ENCODE measurements at regions not wholly inside any gene's neighbourhood (a gene's known extent, or its start where the extent isn't known, plus 50 kb on each side); places are given as distances from the start of the nearest gene placed in this dataset.

DNA sequence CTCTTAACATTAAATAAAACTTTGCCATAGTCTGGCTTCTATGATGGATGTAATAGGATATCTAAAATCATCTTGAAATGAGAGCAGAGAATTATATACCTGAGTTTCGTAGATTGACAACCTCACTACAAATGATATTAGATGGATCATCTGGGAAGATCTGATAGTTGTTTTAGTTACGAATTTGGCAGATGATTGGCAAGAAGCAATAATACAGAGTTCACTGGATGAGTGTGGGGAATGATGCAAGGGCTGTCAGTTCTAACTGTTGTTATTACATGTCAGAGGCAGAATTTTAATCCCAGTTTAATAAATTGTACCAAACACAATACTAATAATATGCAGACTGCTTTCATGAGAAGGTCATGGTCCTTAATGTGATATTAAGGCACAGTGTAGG is 585.2 kb downstream of the TRAM1L1 start:
- TF ChIP-seq TCF12 (IDR thresholded peaks at IDR 0.05; ENCODE audit: low read depth) (no peak), CREB1 (IDR thresholded peaks at IDR 0.05; ENCODE audit: low read depth) (no peak)

DNA sequence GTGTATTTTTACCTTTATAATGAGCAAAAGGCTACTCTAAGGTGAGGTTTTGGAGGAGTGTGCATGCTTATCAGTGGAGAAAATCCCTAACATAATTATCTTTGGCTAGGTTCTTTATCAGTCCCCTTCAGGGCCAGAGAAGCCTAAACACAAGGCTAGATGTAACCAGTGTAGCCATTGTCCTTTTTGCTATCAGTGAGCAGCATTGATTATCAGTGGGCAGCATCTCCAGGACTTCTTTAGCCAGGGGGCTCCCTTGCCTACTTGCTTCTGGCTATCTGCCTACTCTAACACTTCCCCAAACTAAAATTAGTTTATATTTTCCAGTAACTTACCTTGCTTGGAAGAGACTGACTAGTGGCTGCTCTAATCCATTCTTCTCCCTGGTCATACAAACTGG is 595.6 kb downstream of the TRAM1L1 start:
- TF ChIP-seq CREB1 (IDR thresholded peaks at IDR 0.05; ENCODE audit: low read depth) (no peak), YY1 (IDR thresholded peaks at IDR 0.05; ENCODE audit: low read depth) (no peak), EP300 (IDR thresholded peaks at IDR 0.05; ENCODE audit: borderline replicate concordance) (no peak), EGR1 (IDR thresholded peaks at IDR 0.05) (no peak)

DNA sequence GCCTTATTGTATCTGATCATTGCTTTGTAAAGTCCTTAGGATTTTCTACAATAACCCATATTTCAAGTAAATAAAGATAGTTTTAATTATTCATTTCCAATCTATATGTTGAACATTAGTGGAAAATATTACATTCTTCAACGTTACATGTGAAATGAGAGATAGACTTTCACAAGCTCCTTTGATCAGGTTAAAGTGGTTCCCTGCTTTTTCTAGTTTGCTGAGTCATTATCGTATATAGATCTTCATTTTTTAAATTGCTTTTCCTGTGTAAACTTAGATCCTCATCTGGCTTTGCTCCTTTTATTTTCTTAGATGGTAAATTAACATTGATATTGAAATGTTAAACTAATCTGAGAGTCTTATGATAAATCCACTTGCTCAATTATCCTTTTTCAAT is 599.0 kb downstream of the TRAM1L1 start:
- no peak for TF ChIP-seq EP300 (IDR thresholded peaks at IDR 0.05; ENCODE audit: borderline replicate concordance)
- no peak for TF ChIP-seq NFIC (IDR thresholded peaks at IDR 0.05)
- TF ChIP-seq CEBPB (IDR thresholded peaks at IDR 0.05), result no peak
- no peak for TF ChIP-seq TCF12 (IDR thresholded peaks at IDR 0.05; ENCODE audit: low read depth)

DNA sequence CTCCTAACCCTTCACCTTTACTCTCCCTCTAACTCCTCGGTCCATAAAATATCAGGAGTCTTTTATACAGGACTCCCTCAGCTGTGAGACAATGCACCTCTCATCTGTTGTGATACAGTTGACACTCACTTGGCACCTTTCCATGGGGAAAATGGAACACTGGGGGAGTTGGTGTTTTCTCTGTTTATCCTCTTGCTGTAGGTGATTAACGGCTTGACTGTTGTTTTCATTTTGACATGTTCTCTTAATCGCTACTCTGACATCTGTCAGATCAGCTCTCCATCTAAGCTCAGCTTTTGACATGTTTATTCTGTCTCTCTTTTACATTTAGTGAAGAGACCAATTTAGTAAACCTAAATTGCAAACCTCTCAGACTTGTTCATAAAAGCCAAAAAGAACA is 604.8 kb downstream of the TRAM1L1 start:
- no peak for TF ChIP-seq TEAD4 (IDR thresholded peaks at IDR 0.05)
- TF ChIP-seq TCF12 (IDR thresholded peaks at IDR 0.05; ENCODE audit: low read depth), result no peak

DNA sequence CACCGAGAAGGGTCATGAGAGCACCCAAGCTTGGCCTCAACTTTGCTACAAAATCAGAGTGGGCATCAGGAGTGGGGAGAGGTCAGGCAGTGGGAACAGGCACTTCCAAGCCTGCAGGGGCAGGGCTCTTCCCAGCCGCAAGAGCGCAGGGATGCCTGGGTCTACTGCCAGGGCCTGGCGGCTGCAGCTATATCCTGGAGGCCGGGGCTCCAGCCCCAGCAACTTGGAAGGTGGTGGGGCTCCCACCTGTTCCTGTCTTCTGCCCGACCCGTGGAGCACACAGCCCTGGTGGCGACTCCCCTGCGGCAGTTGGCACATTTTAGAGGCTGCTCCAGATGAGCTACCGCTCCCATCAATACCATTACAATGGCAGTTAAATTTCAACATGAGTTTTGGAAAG is 607.0 kb downstream of the TRAM1L1 start:
- TF ChIP-seq FOXM1 (IDR thresholded peaks at IDR 0.05; ENCODE audit: borderline replicate concordance, low read depth), result no peak
- TF ChIP-seq YY1 (IDR thresholded peaks at IDR 0.05; ENCODE audit: low read depth), result no peak

DNA sequence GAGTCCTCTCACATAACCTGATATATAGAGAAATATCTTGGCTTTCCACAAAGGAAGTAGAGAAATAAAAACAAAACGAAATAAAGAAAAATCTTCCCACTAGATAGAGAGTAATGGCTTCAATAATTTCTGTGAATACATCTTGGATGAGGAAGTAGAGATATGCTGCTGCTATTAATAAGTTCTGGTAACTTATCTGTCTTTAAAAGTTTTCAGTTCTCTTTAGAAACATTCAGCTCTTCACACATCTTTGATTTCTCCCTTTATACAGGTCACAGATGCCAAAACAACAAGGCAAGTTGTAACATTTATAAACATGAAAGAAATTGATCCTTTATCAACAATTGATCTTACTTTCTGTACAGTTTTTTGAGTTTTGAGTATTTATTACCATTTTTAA is 615.8 kb downstream of the TRAM1L1 start:
- no peak for TF ChIP-seq CREB1 (IDR thresholded peaks at IDR 0.05; ENCODE audit: low read depth)
- TF ChIP-seq, protein P1, sequence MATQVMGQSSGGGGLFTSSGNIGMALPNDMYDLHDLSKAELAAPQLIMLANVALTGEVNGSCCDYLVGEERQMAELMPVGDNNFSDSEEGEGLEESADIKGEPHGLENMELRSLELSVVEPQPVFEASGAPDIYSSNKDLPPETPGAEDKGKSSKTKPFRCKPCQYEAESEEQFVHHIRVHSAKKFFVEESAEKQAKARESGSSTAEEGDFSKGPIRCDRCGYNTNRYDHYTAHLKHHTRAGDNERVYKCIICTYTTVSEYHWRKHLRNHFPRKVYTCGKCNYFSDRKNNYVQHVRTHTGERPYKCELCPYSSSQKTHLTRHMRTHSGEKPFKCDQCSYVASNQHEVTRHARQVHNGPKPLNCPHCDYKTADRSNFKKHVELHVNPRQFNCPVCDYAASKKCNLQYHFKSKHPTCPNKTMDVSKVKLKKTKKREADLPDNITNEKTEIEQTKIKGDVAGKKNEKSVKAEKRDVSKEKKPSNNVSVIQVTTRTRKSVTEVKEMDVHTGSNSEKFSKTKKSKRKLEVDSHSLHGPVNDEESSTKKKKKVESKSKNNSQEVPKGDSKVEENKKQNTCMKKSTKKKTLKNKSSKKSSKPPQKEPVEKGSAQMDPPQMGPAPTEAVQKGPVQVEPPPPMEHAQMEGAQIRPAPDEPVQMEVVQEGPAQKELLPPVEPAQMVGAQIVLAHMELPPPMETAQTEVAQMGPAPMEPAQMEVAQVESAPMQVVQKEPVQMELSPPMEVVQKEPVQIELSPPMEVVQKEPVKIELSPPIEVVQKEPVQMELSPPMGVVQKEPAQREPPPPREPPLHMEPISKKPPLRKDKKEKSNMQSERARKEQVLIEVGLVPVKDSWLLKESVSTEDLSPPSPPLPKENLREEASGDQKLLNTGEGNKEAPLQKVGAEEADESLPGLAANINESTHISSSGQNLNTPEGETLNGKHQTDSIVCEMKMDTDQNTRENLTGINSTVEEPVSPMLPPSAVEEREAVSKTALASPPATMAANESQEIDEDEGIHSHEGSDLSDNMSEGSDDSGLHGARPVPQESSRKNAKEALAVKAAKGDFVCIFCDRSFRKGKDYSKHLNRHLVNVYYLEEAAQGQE (IDR thresholded peaks at IDR 0.05; ENCODE audit: low read depth), result no peak

DNA sequence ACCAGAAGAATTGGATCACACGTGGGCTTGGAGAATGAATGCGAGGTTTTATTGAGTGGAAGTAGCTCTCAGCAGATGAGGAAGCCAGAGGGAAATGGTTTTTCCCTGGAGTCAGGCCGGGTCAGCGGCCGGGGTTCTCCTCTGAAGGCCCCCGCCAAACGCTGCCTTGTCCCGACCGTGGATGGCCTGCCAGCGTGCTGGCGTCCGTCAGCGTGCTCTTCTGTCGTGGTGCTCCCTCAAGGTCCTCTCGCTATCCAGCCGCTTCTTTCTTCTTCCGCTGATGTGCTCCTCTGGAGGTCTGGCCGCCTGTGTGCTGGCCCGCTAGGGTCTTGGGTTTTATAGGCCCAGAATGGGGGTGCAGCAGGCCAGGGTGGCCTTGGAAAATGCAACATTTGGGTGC is 632.2 kb downstream of the TRAM1L1 start:
- TF ChIP-seq EP300 (IDR thresholded peaks at IDR 0.05; ENCODE audit: borderline replicate concordance) (no peak), FOXM1 (IDR thresholded peaks at IDR 0.05; ENCODE audit: borderline replicate concordance, low read depth) (no peak), CREB1 (IDR thresholded peaks at IDR 0.05; ENCODE audit: low read depth) (no peak), RAD21 (IDR thresholded peaks at IDR 0.05; ENCODE audit: low read depth) (no peak)
- TF ChIP-seq, protein P2, sequence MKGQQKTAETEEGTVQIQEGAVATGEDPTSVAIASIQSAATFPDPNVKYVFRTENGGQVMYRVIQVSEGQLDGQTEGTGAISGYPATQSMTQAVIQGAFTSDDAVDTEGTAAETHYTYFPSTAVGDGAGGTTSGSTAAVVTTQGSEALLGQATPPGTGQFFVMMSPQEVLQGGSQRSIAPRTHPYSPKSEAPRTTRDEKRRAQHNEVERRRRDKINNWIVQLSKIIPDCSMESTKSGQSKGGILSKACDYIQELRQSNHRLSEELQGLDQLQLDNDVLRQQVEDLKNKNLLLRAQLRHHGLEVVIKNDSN (IDR thresholded peaks at IDR 0.05), result no peak

DNA sequence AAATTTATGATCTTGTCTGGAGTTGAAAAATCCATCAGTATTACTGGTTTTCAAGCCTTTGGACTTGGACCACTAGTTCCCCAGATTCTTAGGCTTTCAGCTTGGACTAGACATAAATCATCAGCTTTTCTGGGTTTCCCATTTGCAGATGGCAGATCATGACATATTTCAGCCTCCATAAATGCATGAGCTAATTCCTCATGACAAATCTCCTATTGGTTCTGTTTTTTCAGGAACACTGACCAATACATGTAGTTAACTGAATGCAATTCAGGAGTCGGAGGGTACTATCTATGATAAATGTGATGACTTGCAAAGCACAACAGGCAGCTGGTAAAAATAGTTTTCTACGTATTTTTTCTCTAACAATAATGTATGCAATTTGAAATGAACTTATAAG is 635.6 kb downstream of the TRAM1L1 start:
- TF ChIP-seq NFIC (IDR thresholded peaks at IDR 0.05) (no peak), TCF12 (IDR thresholded peaks at IDR 0.05; ENCODE audit: low read depth) (no peak), CREB1 (IDR thresholded peaks at IDR 0.05; ENCODE audit: low read depth) (no peak), EP300 (IDR thresholded peaks at IDR 0.05; ENCODE audit: borderline replicate concordance) (no peak)

DNA sequence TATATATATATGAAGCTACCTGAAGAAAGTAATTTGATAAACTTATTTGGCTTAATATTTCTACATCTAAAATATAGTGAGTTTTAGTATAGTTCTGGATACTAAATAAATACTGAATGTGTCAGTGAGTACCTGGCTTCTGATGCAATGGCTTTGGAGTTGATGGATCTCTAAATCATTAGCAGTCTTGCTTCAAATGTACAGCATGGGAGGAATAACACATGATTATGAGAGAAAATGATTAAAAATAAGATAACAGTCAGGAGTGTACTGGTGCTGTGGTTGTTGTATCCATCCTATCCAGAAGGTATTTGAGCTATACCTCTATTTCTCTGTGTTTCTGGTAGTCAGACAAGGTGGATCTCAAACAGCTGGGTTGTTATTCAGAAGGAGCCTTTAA is 641.3 kb downstream of the TRAM1L1 start:
- TF ChIP-seq EGR1 (IDR thresholded peaks at IDR 0.05) (no peak), TAF1 (IDR thresholded peaks at IDR 0.05; ENCODE audit: low read depth) (no peak), CREB1 (IDR thresholded peaks at IDR 0.05; ENCODE audit: low read depth) (no peak)
- TF ChIP-seq, protein P1 (IDR thresholded peaks at IDR 0.05; ENCODE audit: low read depth), result no peak
- TF ChIP-seq, protein P3, sequence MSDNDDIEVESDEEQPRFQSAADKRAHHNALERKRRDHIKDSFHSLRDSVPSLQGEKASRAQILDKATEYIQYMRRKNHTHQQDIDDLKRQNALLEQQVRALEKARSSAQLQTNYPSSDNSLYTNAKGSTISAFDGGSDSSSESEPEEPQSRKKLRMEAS (IDR thresholded peaks at IDR 0.05), result no peak
